OCI-LY7 (cell line): ENCODE measurements at regions not wholly inside any gene's neighbourhood (a gene's known extent, or its start where the extent isn't known, plus 50 kb on each side); places are given as distances from the start of the nearest gene placed in this dataset.

Experiments used
- EZH2phosphoT487 ChIP-seq: fragments of 200-600 bp; sonication (generic); IDR thresholded peaks from 2 replicates; pipeline ENCODE4 v1.6.1; 2018; ENCODE audit warnings: low read depth, borderline replicate concordance, mild to moderate bottlenecking, mixed run types, antibody characterized with exemption, low read length, moderate library complexity, mixed read lengths
- TF ChIP-seq, protein P1 (sequence below): fragments of 200-600 bp; sonication (generic); conservative IDR thresholded peaks from 2 replicates; pipeline ENCODE4 v1.5.1; 2014; ENCODE audit warnings: mild to moderate bottlenecking, antibody characterized with exemption, low read length, moderate library complexity, mixed read lengths

DNA sequence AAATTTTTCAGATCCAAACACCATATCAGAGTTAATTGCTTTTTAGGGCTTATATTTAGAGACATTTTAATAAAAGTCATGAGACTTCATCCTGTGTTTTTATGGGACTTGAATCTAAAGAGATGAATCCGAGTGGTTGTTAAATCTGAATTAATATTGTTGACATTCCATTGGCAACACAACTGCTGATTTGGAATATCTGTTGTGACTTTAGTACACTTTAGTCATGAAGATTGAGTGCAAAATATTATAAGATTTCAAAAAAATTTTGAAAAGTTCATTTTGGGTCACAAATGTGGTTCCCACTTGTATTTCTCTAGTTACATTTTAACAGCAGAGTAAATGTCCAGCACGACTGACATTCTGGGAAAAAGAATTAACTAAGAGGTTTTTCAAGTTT lies 442.7 kb upstream of the HSF2 start:
- TF ChIP-seq, protein P1, sequence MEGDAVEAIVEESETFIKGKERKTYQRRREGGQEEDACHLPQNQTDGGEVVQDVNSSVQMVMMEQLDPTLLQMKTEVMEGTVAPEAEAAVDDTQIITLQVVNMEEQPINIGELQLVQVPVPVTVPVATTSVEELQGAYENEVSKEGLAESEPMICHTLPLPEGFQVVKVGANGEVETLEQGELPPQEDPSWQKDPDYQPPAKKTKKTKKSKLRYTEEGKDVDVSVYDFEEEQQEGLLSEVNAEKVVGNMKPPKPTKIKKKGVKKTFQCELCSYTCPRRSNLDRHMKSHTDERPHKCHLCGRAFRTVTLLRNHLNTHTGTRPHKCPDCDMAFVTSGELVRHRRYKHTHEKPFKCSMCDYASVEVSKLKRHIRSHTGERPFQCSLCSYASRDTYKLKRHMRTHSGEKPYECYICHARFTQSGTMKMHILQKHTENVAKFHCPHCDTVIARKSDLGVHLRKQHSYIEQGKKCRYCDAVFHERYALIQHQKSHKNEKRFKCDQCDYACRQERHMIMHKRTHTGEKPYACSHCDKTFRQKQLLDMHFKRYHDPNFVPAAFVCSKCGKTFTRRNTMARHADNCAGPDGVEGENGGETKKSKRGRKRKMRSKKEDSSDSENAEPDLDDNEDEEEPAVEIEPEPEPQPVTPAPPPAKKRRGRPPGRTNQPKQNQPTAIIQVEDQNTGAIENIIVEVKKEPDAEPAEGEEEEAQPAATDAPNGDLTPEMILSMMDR, result no peak
- TF ChIP-seq EZH2phosphoT487, result no peak
